ENCODE measurements at regions not wholly inside any gene's neighbourhood (a gene's known extent, or its start where the extent isn't known, plus 50 kb on each side); places are given as distances from the start of the nearest gene placed in this dataset.

GRCh38 chr1:195458365-195458764, 1149.9 kb downstream of the KCNT2 start:
- no peaks in the 10 kb centered on the region for H4K20me1 ChIP-seq (ENCODE audit: insufficient read depth, low read length)
- no peaks in the 10 kb centered on the region for H3K4me1 ChIP-seq (ENCODE audit: insufficient read depth, low read length, poor library complexity, severe bottlenecking)
- intact Hi-C loops (cut with micrococcal nuclease; ENCODE audit: unreplicated experiment) = no loop called here
- no peak overlapping the region for H2AFZ ChIP-seq (ENCODE audit: low read length)
- H3K4me2 ChIP-seq (ENCODE audit: low read length) = no peak overlapping the region
- no peaks in the 10 kb centered on the region for H3K36me3 ChIP-seq (ENCODE audit: insufficient read depth, low read length)
- H3K9me3 ChIP-seq (ENCODE audit: low read length) = no peaks in the 10 kb centered on the region
- no TSS peak for BruUV-seq (replicated peaks)
- no peaks in the 10 kb centered on the region for H3K9me2 ChIP-seq (ENCODE audit: insufficient read depth, low read length)
- H3K27ac ChIP-seq (ENCODE audit: low read depth, low read length, poor library complexity, severe bottlenecking) = no peak overlapping the region
- POLR2A ChIA-PET = interaction anchor here (0.6 kb wide), 1 partner anchor 119 kb away, joined by 3 read pairs; no protein-coding TSS in a partner anchor
- TF ChIP-seq, protein P1, sequence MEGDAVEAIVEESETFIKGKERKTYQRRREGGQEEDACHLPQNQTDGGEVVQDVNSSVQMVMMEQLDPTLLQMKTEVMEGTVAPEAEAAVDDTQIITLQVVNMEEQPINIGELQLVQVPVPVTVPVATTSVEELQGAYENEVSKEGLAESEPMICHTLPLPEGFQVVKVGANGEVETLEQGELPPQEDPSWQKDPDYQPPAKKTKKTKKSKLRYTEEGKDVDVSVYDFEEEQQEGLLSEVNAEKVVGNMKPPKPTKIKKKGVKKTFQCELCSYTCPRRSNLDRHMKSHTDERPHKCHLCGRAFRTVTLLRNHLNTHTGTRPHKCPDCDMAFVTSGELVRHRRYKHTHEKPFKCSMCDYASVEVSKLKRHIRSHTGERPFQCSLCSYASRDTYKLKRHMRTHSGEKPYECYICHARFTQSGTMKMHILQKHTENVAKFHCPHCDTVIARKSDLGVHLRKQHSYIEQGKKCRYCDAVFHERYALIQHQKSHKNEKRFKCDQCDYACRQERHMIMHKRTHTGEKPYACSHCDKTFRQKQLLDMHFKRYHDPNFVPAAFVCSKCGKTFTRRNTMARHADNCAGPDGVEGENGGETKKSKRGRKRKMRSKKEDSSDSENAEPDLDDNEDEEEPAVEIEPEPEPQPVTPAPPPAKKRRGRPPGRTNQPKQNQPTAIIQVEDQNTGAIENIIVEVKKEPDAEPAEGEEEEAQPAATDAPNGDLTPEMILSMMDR (conservative IDR thresholded peaks at IDR 0.05; ENCODE audit: low read length) = no peak
- TF ChIP-seq EZH2phosphoT487 (IDR thresholded peaks at IDR 0.05; ENCODE audit: borderline replicate concordance, low read depth, low read length) = no peak
- no peaks in the 10 kb centered on the region for H3K79me2 ChIP-seq (ENCODE audit: insufficient read depth, low read depth, low read length)
- CTCF ChIA-PET (ENCODE audit: unreplicated experiment) = no interaction called here
- no peak for DNase-seq (ENCODE audit: low spot score)
- H3K4me3 ChIP-seq (ENCODE audit: low read depth, low read length, poor library complexity, severe bottlenecking) = no peak overlapping the region

DNA sequence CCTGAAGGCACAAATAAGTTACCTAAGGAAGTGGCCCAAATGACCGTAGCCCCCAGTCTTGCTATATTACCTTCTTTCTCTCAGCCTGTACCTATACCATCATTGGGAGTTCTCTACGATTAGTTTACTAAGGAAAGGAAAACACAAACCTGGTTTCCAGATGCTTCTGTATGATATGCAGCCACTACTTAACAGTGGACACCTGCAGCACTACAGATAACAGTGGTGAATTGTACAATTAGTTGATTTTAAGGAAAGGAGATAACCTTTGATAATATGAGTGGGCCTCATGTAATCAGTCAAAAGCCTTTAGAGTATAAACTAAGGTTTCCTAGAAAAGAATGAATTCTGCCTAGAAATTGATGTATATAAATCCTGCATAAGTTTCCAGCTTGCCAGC, 1157.4 kb downstream of the KCNT2 start:
- H3K9me3 ChIP-seq (ENCODE audit: low read length) = no peaks in the 10 kb centered on the region
- no peaks in the 10 kb centered on the region for H3K36me3 ChIP-seq (ENCODE audit: insufficient read depth, low read length)
- TF ChIP-seq EZH2phosphoT487 (IDR thresholded peaks at IDR 0.05; ENCODE audit: borderline replicate concordance, low read depth, low read length) = no peak
- TF ChIP-seq, protein P1 (conservative IDR thresholded peaks at IDR 0.05; ENCODE audit: low read length) = no peak
- BruUV-seq (replicated peaks) = no TSS peak
- intact Hi-C loops (cut with micrococcal nuclease; ENCODE audit: unreplicated experiment) = no loop called here
- H3K4me1 ChIP-seq (ENCODE audit: insufficient read depth, low read length, poor library complexity, severe bottlenecking) = no peaks in the 10 kb centered on the region
- no peak for DNase-seq (ENCODE audit: low spot score)
- no peaks in the 10 kb centered on the region for H3K9me2 ChIP-seq (ENCODE audit: insufficient read depth, low read length)
- POLR2A ChIA-PET = no interaction called here
- H2AFZ ChIP-seq (ENCODE audit: low read length) = no peak overlapping the region
- no peaks in the 10 kb centered on the region for H4K20me1 ChIP-seq (ENCODE audit: insufficient read depth, low read length)
- CTCF ChIA-PET (ENCODE audit: unreplicated experiment) = no interaction called here
- no peak overlapping the region for H3K27ac ChIP-seq (ENCODE audit: low read depth, low read length, poor library complexity, severe bottlenecking)
- no peaks in the 10 kb centered on the region for H3K79me2 ChIP-seq (ENCODE audit: insufficient read depth, low read depth, low read length)
- H3K4me2 ChIP-seq (ENCODE audit: low read length) = no peak overlapping the region
- no peak overlapping the region for H3K4me3 ChIP-seq (ENCODE audit: low read depth, low read length, poor library complexity, severe bottlenecking)

- no peak overlapping the region for H3K4me2 ChIP-seq (ENCODE audit: low read length)
- DNase-seq (ENCODE audit: low spot score) = no peak
- H3K4me1 ChIP-seq (ENCODE audit: insufficient read depth, low read length, poor library complexity, severe bottlenecking) = no peaks in the 10 kb centered on the region
- H4K20me1 ChIP-seq (ENCODE audit: insufficient read depth, low read length) = no peaks in the 10 kb centered on the region
- POLR2A ChIA-PET = no interaction called here
- no peak overlapping the region for H3K4me3 ChIP-seq (ENCODE audit: low read depth, low read length, poor library complexity, severe bottlenecking)
- intact Hi-C loops (cut with micrococcal nuclease; ENCODE audit: unreplicated experiment) = no loop called here
- H2AFZ ChIP-seq (ENCODE audit: low read length) = no peak overlapping the region
- no peaks in the 10 kb centered on the region for H3K9me3 ChIP-seq (ENCODE audit: low read length)
- H3K9me2 ChIP-seq (ENCODE audit: insufficient read depth, low read length) = no peaks in the 10 kb centered on the region
- no TSS peak for BruUV-seq (replicated peaks)
- no peak for TF ChIP-seq EZH2phosphoT487 (IDR thresholded peaks at IDR 0.05; ENCODE audit: borderline replicate concordance, low read depth, low read length)
- TF ChIP-seq, protein P1 (conservative IDR thresholded peaks at IDR 0.05; ENCODE audit: low read length) = no peak
- no peaks in the 10 kb centered on the region for H3K79me2 ChIP-seq (ENCODE audit: insufficient read depth, low read depth, low read length)
- no peak overlapping the region for H3K27ac ChIP-seq (ENCODE audit: low read depth, low read length, poor library complexity, severe bottlenecking)
- CTCF ChIA-PET (ENCODE audit: unreplicated experiment) = no interaction called here
- H3K36me3 ChIP-seq (ENCODE audit: insufficient read depth, low read length) = no peaks in the 10 kb centered on the region
Measured at GRCh38 chr1:195439661-195440060, 1168.6 kb downstream of the KCNT2 start.
